Neural cell (in vitro differentiated cells): ENCODE measurements at regions not wholly inside any gene's neighbourhood (a gene's known extent, or its start where the extent isn't known, plus 50 kb on each side); places are given as distances from the start of the nearest gene placed in this dataset.

Source experiments
- H2AFZ ChIP-seq: fragments of 200-600, 300-800 bp; sonication (generic), shearing (Covaris generic); 2 replicates; pipeline ENCODE4 v1.6.0; 2014; ENCODE audit warnings: low read depth, mild to moderate bottlenecking, antibody characterized with exemption, low read length, moderate library complexity
- H3F3A ChIP-seq: fragments of 200-600 bp; shearing (Covaris generic); 2 replicates; pipeline ENCODE4 v1.6.1; 2016; ENCODE audit warnings: mild to moderate bottlenecking, moderate library complexity, mixed read lengths, antibody characterized with exemption, low read length; ENCODE audit not compliant: insufficient read depth, poor library complexity, severe bottlenecking
- H3K27ac ChIP-seq: fragments of 200-600, 300-800 bp; sonication (generic), shearing (Covaris generic); 2 replicates; pipeline ENCODE4 v1.5.1; 2014; ENCODE audit warnings: mild to moderate bottlenecking, low read length, moderate library complexity
- H3K27me3 ChIP-seq: fragments of 300-800, 200-600 bp; sonication (generic), shearing (Covaris generic); 2 replicates; pipeline ENCODE4 v1.6.0; 2014; ENCODE audit warnings: mild to moderate bottlenecking, low read depth, low read length, moderate library complexity; ENCODE audit not compliant: insufficient read depth
- H3K36me3 ChIP-seq: fragments of 300-800, 200-600 bp; sonication (generic), shearing (Covaris generic); 2 replicates; pipeline ENCODE4 v1.5.1; 2014; ENCODE audit warnings: mild to moderate bottlenecking, antibody characterized with exemption, low read length, moderate library complexity; ENCODE audit not compliant: insufficient read depth
- H3K4me2 ChIP-seq: fragments of 300-800, 200-600 bp; sonication (generic), shearing (Covaris generic); 2 replicates; pipeline ENCODE4 v1.6.0; 2014; ENCODE audit warnings: mild to moderate bottlenecking, low read length
- H3K4me3 ChIP-seq: fragments of 300-800, 200-600 bp; sonication (generic), shearing (Covaris generic); 2 replicates; pipeline ENCODE4 v1.5.1; 2014; ENCODE audit warnings: mild to moderate bottlenecking, low read length, moderate library complexity
- H3K79me2 ChIP-seq: fragments of 200-600 bp; shearing (Covaris generic); replicated peaks from 2 replicates; pipeline ENCODE4 v1.6.0; 2014; ENCODE audit warnings: mild to moderate bottlenecking, low read length, moderate library complexity; ENCODE audit not compliant: insufficient read depth
- H3K9ac ChIP-seq: fragments of 300-800, 200-600 bp; sonication (generic), shearing (Covaris generic); 2 replicates; pipeline ENCODE4 v1.6.1; 2016; ENCODE audit warnings: mild to moderate bottlenecking, low read length, mixed read lengths
- H3K9me2 ChIP-seq: fragments of 200-600 bp; shearing (Covaris generic); 2 replicates; pipeline ENCODE4 v1.6.1; 2016; ENCODE audit warnings: mild to moderate bottlenecking, low read length, mixed read lengths; ENCODE audit not compliant: insufficient read depth
- H3K9me3 ChIP-seq: fragments of 200-600, 300-800 bp; sonication (generic), shearing (Covaris generic); 2 replicates; pipeline ENCODE4 v1.6.1; 2016; ENCODE audit warnings: mild to moderate bottlenecking, mixed run types, low read length, moderate library complexity, mixed read lengths
- H4K20me1 ChIP-seq: fragments of 200-600 bp; shearing (Covaris generic); 2 replicates; pipeline ENCODE4 v1.6.1; 2016; ENCODE audit warnings: mild to moderate bottlenecking, mixed run types; ENCODE audit not compliant: insufficient read depth
- EP300 ChIP-seq: fragments of 450-650 bp; conservative IDR thresholded peaks from 2 replicates; pipeline ENCODE4 v1.6.1; 2014; ENCODE audit warnings: antibody characterized with exemption, mild to moderate bottlenecking, moderate library complexity; ENCODE audit not compliant: poor library complexity, severe bottlenecking
- EZH2 ChIP-seq: fragments of 200-600, 300-800 bp; shearing (Covaris generic), sonication (generic); IDR thresholded peaks from 2 replicates; pipeline ENCODE4 v1.6.1; 2014; ENCODE audit warnings: antibody characterized with exemption, low read length, borderline replicate concordance, mild to moderate bottlenecking; ENCODE audit not compliant: insufficient read depth, poor library complexity, severe bottlenecking
- MXI1 ChIP-seq: fragments of 450-650 bp; conservative IDR thresholded peaks from 2 replicates; pipeline ENCODE4 v1.6.1; 2014; ENCODE audit warnings: antibody characterized with exemption, mild to moderate bottlenecking; ENCODE audit not compliant: poor library complexity, severe bottlenecking
- POLR2AphosphoS5 ChIP-seq: IDR thresholded peaks from 2 replicates; pipeline ENCODE4 v1.6.1; 2012
- RAD21 ChIP-seq: fragments of 450-650 bp; conservative IDR thresholded peaks from 2 replicates; pipeline ENCODE4 v1.6.1; 2014; ENCODE audit warnings: antibody characterized with exemption, mild to moderate bottlenecking, moderate library complexity
- SMC3 ChIP-seq: fragments of 450-650 bp; conservative IDR thresholded peaks from 2 replicates; pipeline ENCODE4 v1.6.1; 2014; ENCODE audit warnings: antibody characterized with exemption, mild to moderate bottlenecking, moderate library complexity; ENCODE audit not compliant: poor library complexity
- TAF1 ChIP-seq: IDR thresholded peaks from 2 replicates; pipeline ENCODE4 v1.6.1; 2012; ENCODE audit warnings: low read depth
- TF ChIP-seq, protein P1 (sequence below): IDR thresholded peaks from 2 replicates; pipeline ENCODE4 v1.6.1; 2012; ENCODE audit warnings: borderline replicate concordance
- TF ChIP-seq, protein P2 (sequence below): fragments of 450-650 bp; IDR thresholded peaks from 2 replicates; pipeline ENCODE4 v1.5.1; 2014; ENCODE audit warnings: antibody characterized with exemption, mild to moderate bottlenecking, moderate library complexity; ENCODE audit not compliant: poor library complexity, severe bottlenecking

GRCh38 chr9:107119735-107120134, 163.3 kb upstream of the RAD23B start:
- Histone ChIP-seq H3K9me2 (no peaks in the 10 kb centered on the region), H3K27ac (no peak overlapping the region), H3K36me3 (no peaks in the 10 kb centered on the region), H3K79me2 (no peaks in the 10 kb centered on the region), H3K4me2 (no peak overlapping the region), H3K27me3 (no peaks in the 10 kb centered on the region), H3F3A (no peaks in the 10 kb centered on the region), H4K20me1 (no peaks in the 10 kb centered on the region), H3K4me3 (no peak overlapping the region), H3K9me3 (no peaks in the 10 kb centered on the region), H2AFZ (no peak overlapping the region), H3K9ac (no peak overlapping the region)
- TF ChIP-seq TAF1 (no peak), POLR2AphosphoS5 (no peak), EZH2 (no peak), RAD21 (no peak), SMC3 (no peak), MXI1 (no peak), EP300 (no peak)
- TF ChIP-seq, protein P1, sequence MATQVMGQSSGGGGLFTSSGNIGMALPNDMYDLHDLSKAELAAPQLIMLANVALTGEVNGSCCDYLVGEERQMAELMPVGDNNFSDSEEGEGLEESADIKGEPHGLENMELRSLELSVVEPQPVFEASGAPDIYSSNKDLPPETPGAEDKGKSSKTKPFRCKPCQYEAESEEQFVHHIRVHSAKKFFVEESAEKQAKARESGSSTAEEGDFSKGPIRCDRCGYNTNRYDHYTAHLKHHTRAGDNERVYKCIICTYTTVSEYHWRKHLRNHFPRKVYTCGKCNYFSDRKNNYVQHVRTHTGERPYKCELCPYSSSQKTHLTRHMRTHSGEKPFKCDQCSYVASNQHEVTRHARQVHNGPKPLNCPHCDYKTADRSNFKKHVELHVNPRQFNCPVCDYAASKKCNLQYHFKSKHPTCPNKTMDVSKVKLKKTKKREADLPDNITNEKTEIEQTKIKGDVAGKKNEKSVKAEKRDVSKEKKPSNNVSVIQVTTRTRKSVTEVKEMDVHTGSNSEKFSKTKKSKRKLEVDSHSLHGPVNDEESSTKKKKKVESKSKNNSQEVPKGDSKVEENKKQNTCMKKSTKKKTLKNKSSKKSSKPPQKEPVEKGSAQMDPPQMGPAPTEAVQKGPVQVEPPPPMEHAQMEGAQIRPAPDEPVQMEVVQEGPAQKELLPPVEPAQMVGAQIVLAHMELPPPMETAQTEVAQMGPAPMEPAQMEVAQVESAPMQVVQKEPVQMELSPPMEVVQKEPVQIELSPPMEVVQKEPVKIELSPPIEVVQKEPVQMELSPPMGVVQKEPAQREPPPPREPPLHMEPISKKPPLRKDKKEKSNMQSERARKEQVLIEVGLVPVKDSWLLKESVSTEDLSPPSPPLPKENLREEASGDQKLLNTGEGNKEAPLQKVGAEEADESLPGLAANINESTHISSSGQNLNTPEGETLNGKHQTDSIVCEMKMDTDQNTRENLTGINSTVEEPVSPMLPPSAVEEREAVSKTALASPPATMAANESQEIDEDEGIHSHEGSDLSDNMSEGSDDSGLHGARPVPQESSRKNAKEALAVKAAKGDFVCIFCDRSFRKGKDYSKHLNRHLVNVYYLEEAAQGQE: no peak
- TF ChIP-seq, protein P2, sequence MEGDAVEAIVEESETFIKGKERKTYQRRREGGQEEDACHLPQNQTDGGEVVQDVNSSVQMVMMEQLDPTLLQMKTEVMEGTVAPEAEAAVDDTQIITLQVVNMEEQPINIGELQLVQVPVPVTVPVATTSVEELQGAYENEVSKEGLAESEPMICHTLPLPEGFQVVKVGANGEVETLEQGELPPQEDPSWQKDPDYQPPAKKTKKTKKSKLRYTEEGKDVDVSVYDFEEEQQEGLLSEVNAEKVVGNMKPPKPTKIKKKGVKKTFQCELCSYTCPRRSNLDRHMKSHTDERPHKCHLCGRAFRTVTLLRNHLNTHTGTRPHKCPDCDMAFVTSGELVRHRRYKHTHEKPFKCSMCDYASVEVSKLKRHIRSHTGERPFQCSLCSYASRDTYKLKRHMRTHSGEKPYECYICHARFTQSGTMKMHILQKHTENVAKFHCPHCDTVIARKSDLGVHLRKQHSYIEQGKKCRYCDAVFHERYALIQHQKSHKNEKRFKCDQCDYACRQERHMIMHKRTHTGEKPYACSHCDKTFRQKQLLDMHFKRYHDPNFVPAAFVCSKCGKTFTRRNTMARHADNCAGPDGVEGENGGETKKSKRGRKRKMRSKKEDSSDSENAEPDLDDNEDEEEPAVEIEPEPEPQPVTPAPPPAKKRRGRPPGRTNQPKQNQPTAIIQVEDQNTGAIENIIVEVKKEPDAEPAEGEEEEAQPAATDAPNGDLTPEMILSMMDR: no peak

- no peaks in the 10 kb centered on the region for H4K20me1 ChIP-seq
- H3F3A ChIP-seq: no peaks in the 10 kb centered on the region
- H3K9me3 ChIP-seq: no peaks in the 10 kb centered on the region
- H3K27me3 ChIP-seq: no peaks in the 10 kb centered on the region
- H3K9ac ChIP-seq: no peak overlapping the region
- TF ChIP-seq POLR2AphosphoS5 (no peak), TAF1 (no peak), RAD21 (no peak), EZH2 (no peak), SMC3 (no peak), EP300 (no peak), MXI1 (no peak)
- TF ChIP-seq, protein P2: no peak
- TF ChIP-seq, protein P1: no peak
- no peak overlapping the region for H3K4me3 ChIP-seq
- H2AFZ ChIP-seq: no peak overlapping the region
- H3K79me2 ChIP-seq: no peaks in the 10 kb centered on the region
- H3K4me2 ChIP-seq: no peak overlapping the region
- no peaks in the 10 kb centered on the region for H3K9me2 ChIP-seq
- no peak overlapping the region for H3K27ac ChIP-seq
- no peaks in the 10 kb centered on the region for H3K36me3 ChIP-seq
These were observed 159.7 kb upstream of the RAD23B start for GRCh38 chr9:107123389-107123788.
